ENCODE measurements at regions not wholly inside any gene's neighbourhood (a gene's known extent, or its start where the extent isn't known, plus 50 kb on each side); places are given as distances from the start of the nearest gene placed in this dataset.

DNA sequence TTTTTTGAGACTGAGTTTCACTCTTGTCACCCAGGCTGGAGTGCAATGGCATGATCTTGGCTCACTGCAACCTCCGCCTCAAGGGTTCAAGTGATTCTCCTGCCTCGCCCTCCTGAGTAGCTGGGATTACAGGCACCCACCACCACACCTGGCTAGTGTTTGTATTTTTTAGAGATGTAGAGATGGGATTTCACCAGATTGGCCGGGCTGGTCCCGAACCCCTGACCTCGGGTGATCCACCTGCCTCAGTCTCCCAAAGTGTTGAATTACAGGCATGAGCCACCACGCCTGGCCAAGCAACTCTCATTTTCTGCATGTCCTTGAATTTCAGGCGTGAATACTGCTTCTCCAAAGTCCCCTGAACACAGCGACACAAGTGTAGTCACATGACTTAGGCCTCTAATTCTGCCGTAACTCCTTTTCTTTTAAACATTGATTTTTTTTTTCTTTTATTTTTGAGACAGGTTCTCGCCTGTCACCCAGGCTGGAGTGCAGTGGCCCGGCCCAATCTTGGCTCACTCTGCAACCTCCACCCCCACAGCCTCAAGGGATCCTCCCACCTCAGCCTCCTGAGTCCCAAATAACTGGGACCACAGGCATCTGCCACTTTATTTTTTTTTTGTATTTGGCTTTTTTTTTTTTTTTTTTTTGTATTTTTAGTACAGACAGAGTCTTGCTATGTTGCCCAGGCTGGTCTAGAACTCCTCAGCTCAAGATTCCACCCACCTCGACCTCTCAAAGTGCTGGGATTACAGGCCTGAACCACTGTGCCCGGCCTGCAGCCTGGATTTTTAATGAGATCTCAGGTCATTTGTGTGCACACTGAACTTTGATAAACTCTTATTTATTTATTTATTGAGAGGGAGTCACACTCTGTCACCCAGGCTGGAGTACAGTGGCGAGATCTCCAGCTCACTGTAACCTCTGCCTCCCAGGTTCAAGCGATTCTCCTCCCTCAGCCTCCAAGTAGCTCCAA lies 124.6 kb downstream of the KCNJ18 start:
- ChIA-PET CTCF (ENCODE audit: unreplicated experiment) (no interaction called here), POLR2A (interaction anchor here (0.7 kb wide), 2 partner anchors 433 to 758 kb away, joined by 3 to 8 read pairs; no protein-coding TSS in a partner anchor)
- Histone ChIP-seq H4K20me1 (ENCODE audit: insufficient read depth, low read length) (no peaks in the 10 kb centered on the region), H3K9me2 (ENCODE audit: insufficient read depth, low read length) (no peaks in the 10 kb centered on the region), H3K4me3 (ENCODE audit: low read depth, low read length, poor library complexity, severe bottlenecking) (no peak overlapping the region), H3K9me3 (ENCODE audit: low read length) (no peaks in the 10 kb centered on the region), H2AFZ (ENCODE audit: low read length) (no peak overlapping the region), H3K27ac (ENCODE audit: low read depth, low read length, poor library complexity, severe bottlenecking) (no peak overlapping the region), H3K79me2 (ENCODE audit: insufficient read depth, low read depth, low read length) (no peaks in the 10 kb centered on the region), H3K4me1 (ENCODE audit: insufficient read depth, low read length, poor library complexity, severe bottlenecking) (no peaks in the 10 kb centered on the region), H3K36me3 (ENCODE audit: insufficient read depth, low read length) (no peaks in the 10 kb centered on the region), H3K4me2 (ENCODE audit: low read length) (no peak overlapping the region)
- no peak for TF ChIP-seq EZH2phosphoT487 (IDR thresholded peaks at IDR 0.05; ENCODE audit: borderline replicate concordance, low read depth, low read length)
- TF ChIP-seq, protein P1, sequence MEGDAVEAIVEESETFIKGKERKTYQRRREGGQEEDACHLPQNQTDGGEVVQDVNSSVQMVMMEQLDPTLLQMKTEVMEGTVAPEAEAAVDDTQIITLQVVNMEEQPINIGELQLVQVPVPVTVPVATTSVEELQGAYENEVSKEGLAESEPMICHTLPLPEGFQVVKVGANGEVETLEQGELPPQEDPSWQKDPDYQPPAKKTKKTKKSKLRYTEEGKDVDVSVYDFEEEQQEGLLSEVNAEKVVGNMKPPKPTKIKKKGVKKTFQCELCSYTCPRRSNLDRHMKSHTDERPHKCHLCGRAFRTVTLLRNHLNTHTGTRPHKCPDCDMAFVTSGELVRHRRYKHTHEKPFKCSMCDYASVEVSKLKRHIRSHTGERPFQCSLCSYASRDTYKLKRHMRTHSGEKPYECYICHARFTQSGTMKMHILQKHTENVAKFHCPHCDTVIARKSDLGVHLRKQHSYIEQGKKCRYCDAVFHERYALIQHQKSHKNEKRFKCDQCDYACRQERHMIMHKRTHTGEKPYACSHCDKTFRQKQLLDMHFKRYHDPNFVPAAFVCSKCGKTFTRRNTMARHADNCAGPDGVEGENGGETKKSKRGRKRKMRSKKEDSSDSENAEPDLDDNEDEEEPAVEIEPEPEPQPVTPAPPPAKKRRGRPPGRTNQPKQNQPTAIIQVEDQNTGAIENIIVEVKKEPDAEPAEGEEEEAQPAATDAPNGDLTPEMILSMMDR (conservative IDR thresholded peaks at IDR 0.05; ENCODE audit: low read length): no peak
- intact Hi-C loops (cut with micrococcal nuclease; ENCODE audit: unreplicated experiment): no loop called here
- no TSS peak for BruUV-seq (replicated peaks)
- DNase-seq (ENCODE audit: low spot score): no peak

DNA sequence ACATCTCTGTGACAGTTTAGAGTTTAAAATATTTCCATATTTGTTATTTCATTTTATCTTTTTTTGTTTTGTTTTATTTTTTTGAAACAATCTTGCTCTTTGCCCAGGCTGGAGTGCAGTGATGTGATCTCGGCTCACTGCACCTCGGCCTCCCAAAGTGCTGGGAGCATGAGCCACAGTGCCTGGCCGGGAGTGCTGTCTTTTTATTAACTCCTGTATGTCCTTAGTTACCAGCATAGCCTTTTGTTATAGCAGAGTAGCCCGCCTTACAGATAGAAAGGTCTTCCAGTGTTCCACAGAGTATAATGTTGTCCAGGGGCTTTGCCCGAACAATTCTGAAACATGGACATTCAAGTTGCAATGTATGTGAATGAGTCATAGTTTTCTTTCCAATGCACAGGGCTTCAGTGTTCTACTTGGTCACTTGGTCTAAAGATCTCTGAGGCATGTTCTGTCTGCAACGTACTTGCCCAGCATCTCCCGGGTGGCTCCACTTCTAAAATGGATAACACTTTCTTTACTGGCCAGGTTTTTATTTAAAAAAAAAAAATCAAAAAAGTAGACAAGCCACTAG lies 125.6 kb downstream of the KCNJ18 start:
- POLR2A ChIA-PET: no interaction called here
- H2AFZ ChIP-seq (ENCODE audit: low read length): no peak overlapping the region
- H3K27ac ChIP-seq (ENCODE audit: low read depth, low read length, poor library complexity, severe bottlenecking): no peak overlapping the region
- TF ChIP-seq, protein P1 (conservative IDR thresholded peaks at IDR 0.05; ENCODE audit: low read length): no peak
- no peak for TF ChIP-seq EZH2phosphoT487 (IDR thresholded peaks at IDR 0.05; ENCODE audit: borderline replicate concordance, low read depth, low read length)
- CTCF ChIA-PET (ENCODE audit: unreplicated experiment): no interaction called here
- no peaks in the 10 kb centered on the region for H3K9me3 ChIP-seq (ENCODE audit: low read length)
- no peaks in the 10 kb centered on the region for H3K36me3 ChIP-seq (ENCODE audit: insufficient read depth, low read length)
- no peaks in the 10 kb centered on the region for H3K4me1 ChIP-seq (ENCODE audit: insufficient read depth, low read length, poor library complexity, severe bottlenecking)
- no peaks in the 10 kb centered on the region for H4K20me1 ChIP-seq (ENCODE audit: insufficient read depth, low read length)
- BruUV-seq (replicated peaks): no TSS peak
- no peaks in the 10 kb centered on the region for H3K79me2 ChIP-seq (ENCODE audit: insufficient read depth, low read depth, low read length)
- intact Hi-C loops (cut with micrococcal nuclease; ENCODE audit: unreplicated experiment): no loop called here
- H3K4me2 ChIP-seq (ENCODE audit: low read length): no peak overlapping the region
- no peaks in the 10 kb centered on the region for H3K9me2 ChIP-seq (ENCODE audit: insufficient read depth, low read length)
- H3K4me3 ChIP-seq (ENCODE audit: low read depth, low read length, poor library complexity, severe bottlenecking): no peak overlapping the region
- no peak for DNase-seq (ENCODE audit: low spot score)

DNA sequence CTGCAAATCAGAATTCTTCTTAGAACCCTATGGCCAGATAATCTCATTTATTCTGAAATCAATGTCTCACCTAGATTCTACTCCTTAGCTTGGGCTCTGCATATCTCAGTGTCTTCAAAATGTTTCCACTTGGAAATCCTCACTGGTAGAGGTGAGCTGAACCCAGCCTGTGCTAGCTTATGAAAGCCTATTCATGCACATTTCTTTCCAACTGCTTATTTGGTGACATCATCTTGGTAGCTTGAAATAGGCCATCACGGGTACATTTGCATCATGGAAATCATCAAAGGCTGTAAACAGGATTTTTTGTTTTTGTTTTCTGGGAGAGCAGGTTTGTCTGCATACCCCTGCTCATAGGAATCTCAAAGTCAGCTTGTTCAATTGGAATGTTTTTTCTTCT lies 130.8 kb downstream of the KCNJ18 start:
- intact Hi-C loops (cut with micrococcal nuclease; ENCODE audit: unreplicated experiment): no loop called here
- Histone ChIP-seq H3K9me2 (ENCODE audit: insufficient read depth, low read length) (0 out of 2 replicates have a peak, but pooled peaks cover 3% of the 10 kb centered on the region), H3K4me1 (ENCODE audit: insufficient read depth, low read length, poor library complexity, severe bottlenecking) (no peaks in the 10 kb centered on the region), H3K4me3 (ENCODE audit: low read depth, low read length, poor library complexity, severe bottlenecking) (no peak overlapping the region), H4K20me1 (ENCODE audit: insufficient read depth, low read length) (no peaks in the 10 kb centered on the region), H2AFZ (ENCODE audit: low read length) (no peak overlapping the region), H3K9me3 (ENCODE audit: low read length) (no peaks in the 10 kb centered on the region), H3K79me2 (ENCODE audit: insufficient read depth, low read depth, low read length) (no peaks in the 10 kb centered on the region), H3K27ac (ENCODE audit: low read depth, low read length, poor library complexity, severe bottlenecking) (no peak overlapping the region), H3K4me2 (ENCODE audit: low read length) (no peak overlapping the region), H3K36me3 (ENCODE audit: insufficient read depth, low read length) (no peaks in the 10 kb centered on the region)
- BruUV-seq (replicated peaks): no TSS peak
- POLR2A ChIA-PET: no interaction called here
- TF ChIP-seq, protein P1 (conservative IDR thresholded peaks at IDR 0.05; ENCODE audit: low read length): no peak
- no peak for TF ChIP-seq EZH2phosphoT487 (IDR thresholded peaks at IDR 0.05; ENCODE audit: borderline replicate concordance, low read depth, low read length)
- DNase-seq (ENCODE audit: low spot score): no peak
- CTCF ChIA-PET (ENCODE audit: unreplicated experiment): no interaction called here
